Mesendoderm (in vitro differentiated cells): ENCODE measurements at regions not wholly inside any gene's neighbourhood (a gene's known extent, or its start where the extent isn't known, plus 50 kb on each side); places are given as distances from the start of the nearest gene placed in this dataset.

ENCODE experiments used
- DNase-seq: peaks from one replicate; pipeline ENCODE4 v3.0.0; 2013
- H2AK5ac ChIP-seq: 2 replicates; pipeline ENCODE4 v1.6.1; 2013; ENCODE audit warnings: low read length, inconsistent platforms
- H2BK120ac ChIP-seq: 2 replicates; pipeline ENCODE4 v1.6.1; 2013; ENCODE audit warnings: low read depth, mild to moderate bottlenecking, low read length, moderate library complexity, mixed read lengths
- H2BK15ac ChIP-seq: replicated peaks from 2 replicates; pipeline ENCODE4 v1.6.1; 2013; ENCODE audit warnings: low read depth, mild to moderate bottlenecking, moderate library complexity
- H2BK5ac ChIP-seq: 2 replicates; pipeline ENCODE4 v1.6.1; 2013; ENCODE audit warnings: low read length, inconsistent platforms
- H3K18ac ChIP-seq: 2 replicates; pipeline ENCODE4 v1.6.1; 2013; ENCODE audit warnings: mild to moderate bottlenecking, low read length, mixed read lengths
- H3K23ac ChIP-seq: one replicate; pipeline ENCODE4 v1.6.1; 2013; ENCODE audit warnings: low read length
- H3K27ac ChIP-seq: 2 replicates; pipeline ENCODE4 v1.5.1; 2013; ENCODE audit warnings: low read depth, mild to moderate bottlenecking, inconsistent platforms, low read length, moderate library complexity
- H3K27me3 ChIP-seq: 2 replicates; pipeline ENCODE4 v1.6.1; 2013; ENCODE audit warnings: low read length, control low read depth, mild to moderate bottlenecking, inconsistent platforms; ENCODE audit not compliant: insufficient read depth, poor library complexity
- H3K36me3 ChIP-seq: 2 replicates; pipeline ENCODE4 v1.6.1; 2013; ENCODE audit warnings: low read length, inconsistent platforms; ENCODE audit not compliant: control insufficient read depth, insufficient read depth
- H3K4ac ChIP-seq: one replicate; pipeline ENCODE4 v1.6.1; 2013; ENCODE audit warnings: low read depth, mild to moderate bottlenecking, low read length, moderate library complexity
- H3K4me1 ChIP-seq: 2 replicates; pipeline ENCODE4 v1.6.1; 2013; ENCODE audit warnings: low read depth, low read length, inconsistent platforms; ENCODE audit not compliant: control insufficient read depth
- H3K4me2 ChIP-seq: 2 replicates; pipeline ENCODE4 v1.6.1; 2013; ENCODE audit warnings: low read length
- H3K4me3 ChIP-seq: 2 replicates; pipeline ENCODE4 v1.5.1; 2013; ENCODE audit warnings: mild to moderate bottlenecking, low read length
- H3K56ac ChIP-seq: one replicate; pipeline ENCODE4 v1.6.1; 2013; ENCODE audit warnings: low read length
- H3K79me1 ChIP-seq: 2 replicates; pipeline ENCODE4 v1.6.1; 2013; ENCODE audit warnings: low read length, inconsistent platforms
- H3K79me2 ChIP-seq: 2 replicates; pipeline ENCODE4 v1.6.1; 2013; ENCODE audit warnings: mild to moderate bottlenecking, low read length; ENCODE audit not compliant: control insufficient read depth, insufficient read depth
- H3K9ac ChIP-seq: 2 replicates; pipeline ENCODE4 v1.6.1; 2013; ENCODE audit warnings: low read length, inconsistent platforms
- H4K5ac ChIP-seq: one replicate; pipeline ENCODE4 v1.6.1; 2013; ENCODE audit warnings: low read length
- H4K8ac ChIP-seq: one replicate; pipeline ENCODE4 v1.6.1; 2013; ENCODE audit warnings: low read depth, mild to moderate bottlenecking, control low read depth, low read length, moderate library complexity
- WGBS: extraction: QIAGEN DNeasy Blood & Tissue Kit; methylation state at CpG from one replicate; pipeline ENCODE4 v1.1.7; 2013; ENCODE audit warnings: low lambda C conversion rate, missing lambda C conversion rate; ENCODE audit not compliant: insufficient coverage; ENCODE audit errors: extremely low coverage; 5-methylcytosine and 5-hydroxymethylcytosine counted together

DNA sequence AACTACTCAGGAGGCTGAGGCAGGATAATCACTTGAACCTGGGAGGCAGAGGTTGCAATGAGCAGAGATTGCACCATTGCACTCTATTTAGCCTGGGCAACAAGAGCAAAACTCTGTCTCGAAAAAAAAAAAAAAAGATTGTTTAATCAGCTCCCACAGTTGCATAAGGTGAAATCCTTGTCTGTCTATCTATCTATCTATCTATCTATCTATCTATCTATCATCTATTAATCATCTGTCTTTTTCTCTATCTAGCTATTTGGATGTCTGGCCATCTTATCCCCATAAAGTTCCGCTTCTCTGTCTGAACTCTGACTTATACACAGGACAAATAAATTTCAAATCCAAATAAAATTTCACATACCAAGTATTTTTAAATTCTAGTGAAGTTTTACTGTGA, 223.2 kb upstream of the PGRMC2 start:
- Histone ChIP-seq H3K4me1 (no peaks in the 10 kb centered on the region), H3K27me3 (no peaks in the 10 kb centered on the region), H2BK5ac (no peak overlapping the region), H3K27ac (no peak overlapping the region), H3K4me2 (no peak overlapping the region), H3K79me1 (no peaks in the 10 kb centered on the region), H4K8ac (no peak overlapping the region), H3K79me2 (no peaks in the 10 kb centered on the region), H2BK120ac (no peak overlapping the region), H2BK15ac (no peak overlapping the region), H3K4me3 (no peak overlapping the region), H3K4ac (no peak overlapping the region), H3K36me3 (no peaks in the 10 kb centered on the region), H3K56ac (no peak overlapping the region), H3K23ac (no peak overlapping the region), H2AK5ac (no peak overlapping the region), H3K9ac (no peak overlapping the region), H3K18ac (no peak overlapping the region), H4K5ac (no peak overlapping the region)
- no CpG with 5 or more reads among the region's 2 CpGs for WGBS
- no peak for DNase-seq

DNA sequence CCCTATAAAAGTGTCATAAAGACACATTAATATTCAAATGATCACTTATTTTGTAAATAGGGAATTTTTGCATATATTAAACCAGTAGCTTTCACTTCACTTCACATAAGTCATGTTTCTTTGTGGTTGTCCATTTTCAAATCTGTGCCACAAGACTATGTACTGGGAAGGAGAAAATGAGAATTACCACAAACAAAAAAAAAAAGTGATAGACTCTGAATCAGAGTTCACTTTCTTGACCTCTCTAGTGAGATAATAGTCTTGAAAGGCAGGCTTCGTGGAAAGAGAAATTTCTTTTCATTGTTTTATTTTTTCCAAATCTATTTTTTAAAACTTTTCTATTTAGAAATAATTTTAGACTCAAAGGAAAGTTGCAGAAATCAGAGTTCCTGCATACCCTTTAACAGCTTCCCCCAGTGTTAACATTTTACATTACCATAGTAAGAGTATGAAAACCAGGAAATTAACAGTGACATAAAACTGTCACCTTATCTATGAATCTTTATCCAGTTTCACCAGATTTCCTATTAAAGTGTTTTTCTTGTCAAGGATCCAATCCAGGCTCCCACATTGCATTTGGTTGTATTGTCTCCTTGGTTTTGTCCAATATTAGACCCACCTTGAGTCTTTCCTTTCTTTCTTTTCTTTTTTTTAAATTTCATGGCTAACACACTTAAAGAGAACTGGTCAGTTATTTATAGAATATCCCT, 215.4 kb upstream of the PGRMC2 start:
- H2BK5ac ChIP-seq: no peak overlapping the region
- H2BK15ac ChIP-seq: no peak overlapping the region
- no peak overlapping the region for H3K4me2 ChIP-seq
- H4K5ac ChIP-seq: no peak overlapping the region
- no peak overlapping the region for H3K27ac ChIP-seq
- H3K27me3 ChIP-seq: no peaks in the 10 kb centered on the region
- no peak overlapping the region for H2AK5ac ChIP-seq
- H3K18ac ChIP-seq: no peak overlapping the region
- no peak overlapping the region for H3K4me3 ChIP-seq
- H2BK120ac ChIP-seq: no peak overlapping the region
- H3K9ac ChIP-seq: no peak overlapping the region
- no peaks in the 10 kb centered on the region for H3K79me2 ChIP-seq
- no peaks in the 10 kb centered on the region for H3K36me3 ChIP-seq
- no CpG with 5 or more reads among the region's 1 CpG for WGBS
- H3K79me1 ChIP-seq: no peaks in the 10 kb centered on the region
- no peak overlapping the region for H4K8ac ChIP-seq
- no peak overlapping the region for H3K23ac ChIP-seq
- no peaks in the 10 kb centered on the region for H3K4me1 ChIP-seq
- H3K4ac ChIP-seq: no peak overlapping the region
- H3K56ac ChIP-seq: no peak overlapping the region
- no peak for DNase-seq

DNA sequence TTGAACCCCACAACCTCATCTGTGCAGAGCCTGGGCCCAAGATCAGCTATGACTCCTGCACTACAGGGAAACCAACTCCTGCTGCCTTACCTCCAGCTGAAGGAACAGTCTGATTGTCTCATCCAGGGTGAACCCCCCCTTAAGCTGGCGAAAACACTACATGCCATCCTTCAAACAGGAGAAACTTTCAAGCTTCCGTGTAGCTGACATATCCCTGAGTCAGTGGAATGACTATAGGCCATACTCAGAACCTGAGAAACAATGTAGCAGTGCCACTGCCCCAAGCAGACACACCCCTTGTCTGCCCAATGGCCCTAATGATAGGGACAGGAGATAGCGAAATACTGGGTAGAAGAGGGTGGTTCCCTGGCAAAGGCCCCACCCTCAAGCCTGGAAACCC, 213.6 kb upstream of the PGRMC2 start:
- Histone ChIP-seq H3K4me1 (no peaks in the 10 kb centered on the region), H2BK5ac (no peak overlapping the region), H3K4me3 (no peak overlapping the region), H3K36me3 (no peaks in the 10 kb centered on the region), H2BK15ac (no peak overlapping the region), H3K18ac (no peak overlapping the region), H3K79me1 (no peaks in the 10 kb centered on the region), H4K8ac (no peak overlapping the region), H3K4ac (no peak overlapping the region), H2BK120ac (no peak overlapping the region), H3K9ac (no peak overlapping the region), H2AK5ac (no peak overlapping the region), H3K79me2 (no peaks in the 10 kb centered on the region), H3K27ac (no peak overlapping the region), H3K23ac (no peak overlapping the region), H3K27me3 (no peaks in the 10 kb centered on the region), H4K5ac (no peak overlapping the region), H3K4me2 (no peak overlapping the region), H3K56ac (no peak overlapping the region)
- WGBS: no CpG with 5 or more reads among the region's 3 CpGs
- DNase-seq: no peak

DNA sequence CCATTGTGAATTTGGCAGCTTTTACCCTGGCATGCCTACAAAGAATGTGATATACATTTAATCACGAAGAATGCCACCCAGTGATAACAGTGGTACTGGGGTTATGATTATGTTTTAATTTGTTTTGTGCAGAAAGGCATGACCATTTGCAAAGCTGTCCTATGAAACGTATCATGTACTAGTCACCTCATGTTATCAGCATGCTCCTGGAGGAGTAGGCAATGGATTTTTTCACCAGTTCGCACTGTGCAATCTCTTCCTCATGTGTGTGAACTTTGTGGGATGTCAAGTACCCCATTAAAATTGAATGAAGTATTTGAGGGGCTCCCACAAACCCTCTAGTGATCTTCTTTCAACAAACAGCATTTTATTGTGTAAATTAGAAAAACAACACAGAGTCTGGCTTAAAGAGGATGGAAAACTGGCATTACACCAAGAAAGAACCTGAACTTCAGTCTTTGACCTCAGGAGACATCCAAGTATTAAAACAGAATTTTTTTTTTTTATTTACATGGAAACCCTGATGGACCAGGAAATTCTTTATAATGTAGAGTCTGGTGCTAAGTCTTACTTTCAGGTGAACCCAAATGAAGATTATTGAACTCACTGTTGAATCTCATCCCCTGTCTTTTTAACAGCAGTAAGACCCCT, 200.6 kb upstream of the PGRMC2 start:
- Histone ChIP-seq H3K36me3 (no peaks in the 10 kb centered on the region), H3K9ac (no peak overlapping the region), H2BK120ac (no peak overlapping the region), H3K4me3 (no peak overlapping the region), H3K79me2 (no peaks in the 10 kb centered on the region), H3K27ac (no peak overlapping the region), H3K4me1 (no peaks in the 10 kb centered on the region), H2BK15ac (no peak overlapping the region), H3K23ac (no peak overlapping the region), H4K8ac (no peak overlapping the region), H4K5ac (no peak overlapping the region), H3K79me1 (no peaks in the 10 kb centered on the region), H2BK5ac (no peak overlapping the region), H3K4me2 (no peak overlapping the region), H3K56ac (no peak overlapping the region), H2AK5ac (no peak overlapping the region), H3K18ac (no peak overlapping the region), H3K27me3 (no peaks in the 10 kb centered on the region), H3K4ac (no peak overlapping the region)
- DNase-seq: no peak
- WGBS: no CpG with 5 or more reads among the region's 3 CpGs

DNA sequence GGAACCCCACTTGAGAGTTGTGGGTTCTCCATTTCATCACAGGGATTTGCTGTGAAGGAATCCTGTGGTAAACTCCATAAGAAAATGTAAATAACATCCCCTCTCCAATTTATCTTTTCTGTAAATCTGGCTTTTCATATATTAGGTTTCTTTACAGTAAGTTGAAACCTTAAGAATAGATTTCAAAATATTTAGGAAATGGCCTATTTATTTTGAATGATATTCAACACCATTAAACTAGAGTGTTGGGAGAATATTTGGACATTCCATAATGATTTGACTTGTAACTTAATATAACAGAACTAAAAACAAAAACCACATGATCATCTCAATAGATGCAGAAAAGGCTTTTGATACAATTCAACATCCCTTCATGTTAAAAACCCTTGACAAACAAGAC, 197.3 kb upstream of the PGRMC2 start:
- no peak overlapping the region for H4K8ac ChIP-seq
- H4K5ac ChIP-seq: no peak overlapping the region
- H3K27ac ChIP-seq: no peak overlapping the region
- no peaks in the 10 kb centered on the region for H3K36me3 ChIP-seq
- no peak overlapping the region for H2BK120ac ChIP-seq
- H2BK5ac ChIP-seq: no peak overlapping the region
- no peaks in the 10 kb centered on the region for H3K79me2 ChIP-seq
- H3K56ac ChIP-seq: no peak overlapping the region
- H2AK5ac ChIP-seq: no peak overlapping the region
- H2BK15ac ChIP-seq: no peak overlapping the region
- DNase-seq: no peak
- no peaks in the 10 kb centered on the region for H3K79me1 ChIP-seq
- H3K4me2 ChIP-seq: no peak overlapping the region
- H3K18ac ChIP-seq: no peak overlapping the region
- no peak overlapping the region for H3K9ac ChIP-seq
- H3K23ac ChIP-seq: no peak overlapping the region
- no peaks in the 10 kb centered on the region for H3K4me1 ChIP-seq
- no peaks in the 10 kb centered on the region for H3K27me3 ChIP-seq
- H3K4ac ChIP-seq: no peak overlapping the region
- H3K4me3 ChIP-seq: no peak overlapping the region

DNA sequence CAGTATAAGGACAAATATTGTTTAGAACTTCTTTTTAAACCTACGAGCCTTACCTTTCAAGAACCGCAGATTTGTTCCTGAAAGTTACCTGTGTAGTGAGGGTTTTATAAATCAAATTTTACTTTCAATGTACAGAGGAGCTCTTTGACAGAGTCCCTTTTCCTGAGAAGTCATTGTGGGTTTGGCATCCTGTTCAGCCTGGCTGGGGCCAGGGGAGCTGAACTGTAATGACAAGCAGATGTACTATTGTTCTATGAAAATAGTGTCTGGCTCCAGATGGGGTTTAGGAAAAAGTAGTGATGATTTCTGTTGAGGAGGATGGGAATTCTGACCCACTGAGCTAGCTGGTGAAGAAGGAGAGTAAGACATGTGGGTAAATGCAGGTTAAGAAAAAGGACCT, 196.2 kb upstream of the PGRMC2 start:
- Histone ChIP-seq H2BK15ac (no peak overlapping the region), H3K27ac (no peak overlapping the region), H3K36me3 (no peaks in the 10 kb centered on the region), H3K27me3 (no peaks in the 10 kb centered on the region), H3K4me3 (no peak overlapping the region), H3K4me2 (no peak overlapping the region), H2AK5ac (no peak overlapping the region), H3K79me1 (no peaks in the 10 kb centered on the region), H3K18ac (no peak overlapping the region), H3K56ac (no peak overlapping the region), H3K4ac (no peak overlapping the region), H4K5ac (no peak overlapping the region), H3K23ac (no peak overlapping the region), H3K79me2 (no peaks in the 10 kb centered on the region), H3K4me1 (no peaks in the 10 kb centered on the region), H3K9ac (no peak overlapping the region), H4K8ac (no peak overlapping the region), H2BK120ac (no peak overlapping the region), H2BK5ac (no peak overlapping the region)
- no peak for DNase-seq
- no CpG with 5 or more reads among the region's 2 CpGs for WGBS
